PC-3 (cell line): ENCODE measurements at regions not wholly inside any gene's neighbourhood (a gene's known extent, or its start where the extent isn't known, plus 50 kb on each side); places are given as distances from the start of the nearest gene placed in this dataset.

ENCODE experiments used
- ATAC-seq: fragments of 200-7000 bp; cut with Tn5 transposase; 2 replicates; pipeline ENCODE4 v1.9.1; 2020; ENCODE audit warnings: mild to moderate bottlenecking, moderate library complexity
- BruUV-seq: library from RNA; stranded (reverse); fragments of 400-500 nt; replicated peaks from 2 replicates; lab custom pipeline; 2021; lab: Mats Ljungman, UMichigan
- CTCF ChIA-PET: fragments of 300-600 bp; sonication (Branson Sonifier 250); formaldehyde crosslinking; loops from one replicate; lab custom pipeline; 2022; ENCODE audit warnings: antibody characterized with exemption; lab: Charles Lee
- POLR2A ChIA-PET: fragments of 300-600 bp; sonication (Branson Sonifier 250); formaldehyde crosslinking; loops from one replicate; lab custom pipeline; 2022; ENCODE audit warnings: antibody characterized with exemption; ENCODE audit not compliant: unreplicated experiment; lab: Charles Lee
- DNase-seq: peaks from one replicate; pipeline ENCODE4 v3.0.0-alpha.2; 2015
- H2AFZ ChIP-seq: fragments of 300-600 bp; sonication (generic); 2 replicates; pipeline ENCODE4 v1.6.0; 2016; ENCODE audit warnings: antibody characterized with exemption, low read length
- H3F3A ChIP-seq: fragments of 300-600 bp; sonication (generic); one replicate; pipeline ENCODE4 v1.6.0; 2017; ENCODE audit warnings: antibody characterized with exemption, low read length, control low read depth, mild to moderate bottlenecking; ENCODE audit not compliant: unreplicated experiment
- H3K27ac ChIP-seq: fragments of 300-600 bp; sonication (generic); 2 replicates; pipeline ENCODE4 v1.5.1; 2016; ENCODE audit warnings: mild to moderate bottlenecking, low read length
- H3K27me3 ChIP-seq: fragments of 300-600 bp; sonication (generic); 2 replicates; pipeline ENCODE4 v1.6.1; 2016; ENCODE audit warnings: low read length, mixed read lengths
- H3K36me3 ChIP-seq: fragments of 300-600 bp; sonication (generic); 2 replicates; pipeline ENCODE4 v1.6.1; 2016; ENCODE audit warnings: low read depth, mixed run types, low read length, mixed read lengths
- H3K4me1 ChIP-seq: fragments of 300-600 bp; sonication (generic); 2 replicates; pipeline ENCODE4 v1.5.1; 2016; ENCODE audit warnings: low read length; ENCODE audit not compliant: insufficient read depth
- H3K4me2 ChIP-seq: fragments of 300-600 bp; sonication (generic); 2 replicates; pipeline ENCODE4 v1.6.0; 2016; ENCODE audit warnings: low read length
- H3K4me3 ChIP-seq: fragments of 300-600 bp; sonication (generic); 2 replicates; pipeline ENCODE4 v1.5.1; 2016; ENCODE audit warnings: mild to moderate bottlenecking, low read length, mixed read lengths
- H3K79me2 ChIP-seq: fragments of 300-600 bp; sonication (generic); 2 replicates; pipeline ENCODE4 v1.6.1; 2017; ENCODE audit warnings: low read length, mixed read lengths
- H3K9ac ChIP-seq: fragments of 300-600 bp; sonication (generic); 2 replicates; pipeline ENCODE4 v1.6.0; 2016; ENCODE audit warnings: mild to moderate bottlenecking, low read length
- H3K9me2 ChIP-seq: fragments of 300-600 bp; sonication (generic); replicated peaks from 2 replicates; pipeline ENCODE4 v1.6.1; 2016; ENCODE audit warnings: mixed run types, low read length, mixed read lengths
- H3K9me3 ChIP-seq: fragments of 300-600 bp; sonication (generic); 2 replicates; pipeline ENCODE4 v1.6.1; 2016; ENCODE audit warnings: low read length, mixed read lengths
- H4K20me1 ChIP-seq: fragments of 300-600 bp; sonication (generic); 2 replicates; pipeline ENCODE4 v1.6.1; 2016; ENCODE audit warnings: low read length, mixed read lengths
- EZH2 ChIP-seq: fragments of 300-600 bp; sonication (generic); IDR thresholded peaks from one replicate; pipeline ENCODE4 v1.6.1; 2017; ENCODE audit warnings: antibody characterized with exemption, mild to moderate bottlenecking, low read length; ENCODE audit not compliant: unreplicated experiment
- EZH2phosphoT487 ChIP-seq: fragments of 300-600 bp; sonication (generic); IDR thresholded peaks from 2 replicates; pipeline ENCODE4 v1.6.1; 2018; ENCODE audit warnings: mild to moderate bottlenecking, antibody characterized with exemption, low read length, borderline replicate concordance
- intact Hi-C: fragments of 100-400 bp; cut with micrococcal nuclease; formaldehyde crosslinking; loops from 2 replicates; pipeline ENCODE4 v1.9.0; 2023
- TF ChIP-seq, protein P1 (sequence below): fragments of 300-600 bp; sonication (generic); conservative IDR thresholded peaks from 2 replicates; pipeline ENCODE4 v1.5.1; 2017; ENCODE audit warnings: antibody characterized with exemption, low read depth, mild to moderate bottlenecking, low read length

- Histone ChIP-seq H3K9me2 (no peaks in the 10 kb centered on the region), H3K27me3 (no peaks in the 10 kb centered on the region), H2AFZ (no peak overlapping the region), H3K4me3 (no peak overlapping the region), H3K27ac (no peak overlapping the region), H3K9ac (no peak overlapping the region), H3K4me2 (no peak overlapping the region), H3K36me3 (no peaks in the 10 kb centered on the region), H3K79me2 (no peaks in the 10 kb centered on the region), H3K9me3 (no peaks in the 10 kb centered on the region), H3F3A (no peaks in the 10 kb centered on the region), H3K4me1 (no peaks in the 10 kb centered on the region), H4K20me1 (no peaks in the 10 kb centered on the region)
- ATAC-seq, result no peak
- BruUV-seq, result no TSS peak
- no peak for DNase-seq
- TF ChIP-seq EZH2phosphoT487 (no peak), EZH2 (no peak)
- TF ChIP-seq, protein P1, sequence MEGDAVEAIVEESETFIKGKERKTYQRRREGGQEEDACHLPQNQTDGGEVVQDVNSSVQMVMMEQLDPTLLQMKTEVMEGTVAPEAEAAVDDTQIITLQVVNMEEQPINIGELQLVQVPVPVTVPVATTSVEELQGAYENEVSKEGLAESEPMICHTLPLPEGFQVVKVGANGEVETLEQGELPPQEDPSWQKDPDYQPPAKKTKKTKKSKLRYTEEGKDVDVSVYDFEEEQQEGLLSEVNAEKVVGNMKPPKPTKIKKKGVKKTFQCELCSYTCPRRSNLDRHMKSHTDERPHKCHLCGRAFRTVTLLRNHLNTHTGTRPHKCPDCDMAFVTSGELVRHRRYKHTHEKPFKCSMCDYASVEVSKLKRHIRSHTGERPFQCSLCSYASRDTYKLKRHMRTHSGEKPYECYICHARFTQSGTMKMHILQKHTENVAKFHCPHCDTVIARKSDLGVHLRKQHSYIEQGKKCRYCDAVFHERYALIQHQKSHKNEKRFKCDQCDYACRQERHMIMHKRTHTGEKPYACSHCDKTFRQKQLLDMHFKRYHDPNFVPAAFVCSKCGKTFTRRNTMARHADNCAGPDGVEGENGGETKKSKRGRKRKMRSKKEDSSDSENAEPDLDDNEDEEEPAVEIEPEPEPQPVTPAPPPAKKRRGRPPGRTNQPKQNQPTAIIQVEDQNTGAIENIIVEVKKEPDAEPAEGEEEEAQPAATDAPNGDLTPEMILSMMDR, result no peak
- CTCF ChIA-PET, result no interaction called here
- intact Hi-C loops, result no loop called here
- POLR2A ChIA-PET, result no interaction called here
Observed at GRCh38 chr10:10363217-10363616, 654.5 kb upstream of the CELF2 start.

- intact Hi-C loops, result no loop called here
- Histone ChIP-seq H3K27me3 (no peaks in the 10 kb centered on the region), H3K9me3 (no peaks in the 10 kb centered on the region), H2AFZ (no peak overlapping the region), H3K27ac (no peak overlapping the region), H3K4me1 (no peaks in the 10 kb centered on the region), H3K9me2 (no peaks in the 10 kb centered on the region), H3K36me3 (no peaks in the 10 kb centered on the region), H3K9ac (no peak overlapping the region), H3K79me2 (no peaks in the 10 kb centered on the region), H3F3A (no peaks in the 10 kb centered on the region), H3K4me2 (no peak overlapping the region), H4K20me1 (no peaks in the 10 kb centered on the region), H3K4me3 (no peak overlapping the region)
- POLR2A ChIA-PET, result no interaction called here
- BruUV-seq, result no TSS peak
- ATAC-seq (no peak), DNase-seq (no peak)
- TF ChIP-seq EZH2phosphoT487, result no peak
- CTCF ChIA-PET, result no interaction called here
Observed at GRCh38 chr10:10364902-10365301, 652.8 kb upstream of the CELF2 start.

GRCh38 chr10:10365676-10366075 is 652.0 kb upstream of the CELF2 start:
- CTCF ChIA-PET, result no interaction called here
- no peaks in the 10 kb centered on the region for H3K36me3 ChIP-seq
- no TSS peak for BruUV-seq

More at GRCh38 chr10:10365676-10366075, 652.0 kb upstream of the CELF2 start:
- Histone ChIP-seq H3K79me2 (no peaks in the 10 kb centered on the region), H3K9me2 (no peaks in the 10 kb centered on the region), H4K20me1 (no peaks in the 10 kb centered on the region), H3K4me1 (no peaks in the 10 kb centered on the region), H3F3A (no peaks in the 10 kb centered on the region), H3K4me3 (no peak overlapping the region), H3K4me2 (no peak overlapping the region), H3K27ac (no peak overlapping the region), H2AFZ (no peak overlapping the region), H3K9me3 (no peaks in the 10 kb centered on the region), H3K9ac (no peak overlapping the region), H3K27me3 (no peaks in the 10 kb centered on the region)
- ATAC-seq, result no peak
- DNase-seq, result no peak
- POLR2A ChIA-PET, result no interaction called here
- intact Hi-C loops, result no loop called here
- TF ChIP-seq EZH2phosphoT487 (no peak), EZH2 (no peak)
- TF ChIP-seq, protein P1, result no peak
